ENCODE measurements at regions not wholly inside any gene's neighbourhood (a gene's known extent, or its start where the extent isn't known, plus 50 kb on each side); places are given as distances from the start of the nearest gene placed in this dataset.

GRCh38 chr2:17232776-17233556, 285.3 kb downstream of the RAD51AP2 start:
- no peak for TF ChIP-seq POLR2AphosphoS5 (IDR thresholded peaks at IDR 0.05; ENCODE audit: low read depth, low read length)
- TF ChIP-seq EZH2 (IDR thresholded peaks at IDR 0.05) = no peak
- TF ChIP-seq CTCF (IDR thresholded peaks at IDR 0.05 in 2 of 3, conservative IDR thresholded peaks at IDR 0.05 in 1 of 3; ENCODE audit: borderline replicate concordance in 1 of 3, insufficient read depth in 1 of 3, low read depth in 2 of 3, low read length in 2 of 3) = no peak
- no peak for TF ChIP-seq ELF1 (IDR thresholded peaks at IDR 0.05; ENCODE audit: borderline replicate concordance, low read depth)
- no peak for TF ChIP-seq CEBPB (IDR thresholded peaks at IDR 0.05; ENCODE audit: low read depth)
- no peak for TF ChIP-seq TCF7L2 (IDR thresholded peaks at IDR 0.05; ENCODE audit: borderline replicate concordance, extremely low read depth, insufficient read depth, insufficient read length)
- no peak for TF ChIP-seq RAD21 (IDR thresholded peaks at IDR 0.05; ENCODE audit: low read depth)
- no peak for TF ChIP-seq SRF (IDR thresholded peaks at IDR 0.05; ENCODE audit: low read depth)
- no peak for TF ChIP-seq POLR2A (IDR thresholded peaks at IDR 0.05; ENCODE audit: borderline replicate concordance, extremely low read depth, insufficient read depth, insufficient read length)

All from HCT116 (cell line).